Ishikawa (cell line): ENCODE measurements at regions not wholly inside any gene's neighbourhood (a gene's known extent, or its start where the extent isn't known, plus 50 kb on each side); places are given as distances from the start of the nearest gene placed in this dataset.

Source experiments
- CEBPB ChIP-seq: IDR thresholded peaks from 2 replicates; pipeline ENCODE4 v1.6.1; 2012
- CREB1 ChIP-seq: IDR thresholded peaks from 2 replicates; pipeline ENCODE4 v1.6.1; 2012; ENCODE audit warnings: low read depth
- EGR1 ChIP-seq: IDR thresholded peaks from 2 replicates; pipeline ENCODE4 v1.6.1; 2012
- EP300 ChIP-seq: IDR thresholded peaks from 2 replicates; pipeline ENCODE4 v1.6.1; 2012; ENCODE audit warnings: borderline replicate concordance
- FOXM1 ChIP-seq: IDR thresholded peaks from 2 replicates; pipeline ENCODE4 v1.6.1; 2012; ENCODE audit warnings: low read depth, borderline replicate concordance
- MAX ChIP-seq: IDR thresholded peaks from 2 replicates; pipeline ENCODE4 v1.6.1; 2012
- NFIC ChIP-seq: IDR thresholded peaks from 2 replicates; pipeline ENCODE4 v1.6.1; 2012
- RAD21 ChIP-seq: IDR thresholded peaks from 2 replicates; pipeline ENCODE4 v1.6.1; 2012; ENCODE audit warnings: low read depth
- REST ChIP-seq: IDR thresholded peaks from 2 replicates; pipeline ENCODE4 v1.6.1; 2012; ENCODE audit warnings: low read depth, mild to moderate bottlenecking
- TAF1 ChIP-seq: IDR thresholded peaks from 2 replicates; pipeline ENCODE4 v1.6.1; 2012; ENCODE audit warnings: low read depth, mild to moderate bottlenecking
- TCF12 ChIP-seq: IDR thresholded peaks from 2 replicates; pipeline ENCODE4 v1.6.1; 2012; ENCODE audit warnings: low read depth
- TEAD4 ChIP-seq: IDR thresholded peaks from 2 replicates; pipeline ENCODE4 v1.6.1; 2012
- USF1 ChIP-seq: IDR thresholded peaks from 2 replicates; pipeline ENCODE4 v1.6.1; 2012
- YY1 ChIP-seq: IDR thresholded peaks from 2 replicates; pipeline ENCODE4 v1.6.1; 2012; ENCODE audit warnings: low read depth
- ZBTB7A ChIP-seq: IDR thresholded peaks from 2 replicates; pipeline ENCODE4 v1.6.1; 2012; ENCODE audit warnings: low read depth

GRCh38 chr10:118216571-118217170 lies 125.5 kb downstream of the FAM204A start:
- no peak for TF ChIP-seq NFIC
- no peak for TF ChIP-seq CEBPB
- TF ChIP-seq YY1: no peak
- no peak for TF ChIP-seq TAF1
- TF ChIP-seq RAD21: no peak
- no peak for TF ChIP-seq FOXM1
- no peak for TF ChIP-seq EGR1
- TF ChIP-seq TCF12: no peak
- TF ChIP-seq MAX: no peak

GRCh38 chr10:118216020-118216419 lies 126.1 kb downstream of the FAM204A start:
- TF ChIP-seq EP300: no peak
- no peak for TF ChIP-seq CEBPB
- no peak for TF ChIP-seq TEAD4
- TF ChIP-seq CREB1: no peak
- TF ChIP-seq YY1: no peak
- no peak for TF ChIP-seq TAF1
- TF ChIP-seq REST: no peak
- no peak for TF ChIP-seq NFIC
- no peak for TF ChIP-seq ZBTB7A
- no peak for TF ChIP-seq MAX
- no peak for TF ChIP-seq RAD21
- TF ChIP-seq FOXM1: no peak

GRCh38 chr10:118214776-118215175 lies 127.3 kb downstream of the FAM204A start:
- TF ChIP-seq ZBTB7A: no peak
- no peak for TF ChIP-seq TAF1
- no peak for TF ChIP-seq EGR1
- TF ChIP-seq CEBPB: no peak
- no peak for TF ChIP-seq REST
- TF ChIP-seq MAX: no peak

GRCh38 chr10:118213436-118213835 lies 128.7 kb downstream of the FAM204A start:
- TF ChIP-seq YY1 (no peak), FOXM1 (no peak), EGR1 (no peak), TAF1 (no peak), CREB1 (no peak), CEBPB (no peak), TEAD4 (no peak), ZBTB7A (no peak), TCF12 (no peak), MAX (no peak), REST (no peak), NFIC (no peak), RAD21 (no peak), EP300 (no peak), USF1 (no peak)

- TF ChIP-seq CEBPB (no peak), YY1 (no peak), MAX (no peak), TEAD4 (no peak), EP300 (no peak), USF1 (no peak), TAF1 (no peak), EGR1 (no peak), FOXM1 (no peak), NFIC (no peak), CREB1 (no peak), TCF12 (no peak), REST (no peak), RAD21 (no peak)
Measured at GRCh38 chr10:118210276-118210675, 131.8 kb downstream of the FAM204A start.
